ENCODE measurements at regions not wholly inside any gene's neighbourhood (a gene's known extent, or its start where the extent isn't known, plus 50 kb on each side); places are given as distances from the start of the nearest gene placed in this dataset.
"Not testable (repeated sequence)": the region's sequence is repeated elsewhere in the genome, so short reads cannot be mapped to it uniquely, and the experiment has no call there.

- TF ChIP-seq CTCF (IDR thresholded peaks at IDR 0.05; ENCODE audit: low read depth, low read length), result no peak
- H3K27ac ChIP-seq (ENCODE audit: low read depth, low read length), result no peak overlapping the region
- ChIA-PET CTCF (no interaction called here), POLR2A (no interaction called here)
- no peaks in the 10 kb centered on the region for H3K27me3 ChIP-seq (ENCODE audit: control insufficient read depth, insufficient read depth, low read length)
- no peak for DNase-seq (ENCODE audit: low read depth, low spot score)
- no peak overlapping the region for H3K4me3 ChIP-seq (ENCODE audit: low read depth, low read length)
- no peaks in the 10 kb centered on the region for H3K9me3 ChIP-seq (ENCODE audit: control insufficient read depth, insufficient read depth, low read length)
Measured at GRCh38 chr1:119250299-119250698, 109.8 kb upstream of the WARS2 start.

- ChIA-PET POLR2A (no interaction called here), CTCF (no interaction called here)
- H3K27ac ChIP-seq (ENCODE audit: low read depth, low read length), result no peak overlapping the region
- no peak overlapping the region for H3K4me3 ChIP-seq (ENCODE audit: low read depth, low read length)
- no peaks in the 10 kb centered on the region for H3K27me3 ChIP-seq (ENCODE audit: control insufficient read depth, insufficient read depth, low read length)
- TF ChIP-seq CTCF (IDR thresholded peaks at IDR 0.05; ENCODE audit: low read depth, low read length), result no peak
- DNase-seq (ENCODE audit: low read depth, low spot score), result no peak
- no peaks in the 10 kb centered on the region for H3K9me3 ChIP-seq (ENCODE audit: control insufficient read depth, insufficient read depth, low read length)
Measured at GRCh38 chr1:119251751-119252150, 111.3 kb upstream of the WARS2 start.

DNA sequence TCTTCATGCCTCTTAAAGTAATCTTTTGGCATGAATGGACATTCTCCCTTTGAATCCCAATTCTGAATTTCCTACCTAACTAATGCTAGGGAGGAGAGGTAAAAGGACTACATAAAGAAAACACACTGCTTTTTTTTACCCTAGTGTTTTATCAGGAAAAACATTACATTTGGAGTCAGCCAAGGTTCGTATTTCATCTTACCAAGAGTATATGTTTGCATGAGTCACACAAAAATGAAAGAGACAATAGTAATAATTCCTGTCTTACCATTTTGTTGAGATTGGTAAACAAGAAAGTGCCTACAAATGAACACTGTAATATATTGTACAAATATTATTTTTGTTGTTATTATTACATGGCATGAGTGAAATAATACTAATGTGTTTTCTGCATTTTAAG lies 112.9 kb upstream of the WARS2 start:
- Histone ChIP-seq H3K27ac (ENCODE audit: low read depth, low read length) (no peak overlapping the region), H3K4me3 (ENCODE audit: low read depth, low read length) (no peak overlapping the region), H3K9me3 (ENCODE audit: control insufficient read depth, insufficient read depth, low read length) (no peaks in the 10 kb centered on the region), H3K27me3 (ENCODE audit: control insufficient read depth, insufficient read depth, low read length) (no peaks in the 10 kb centered on the region)
- DNase-seq (ENCODE audit: low read depth, low spot score), result no peak
- ChIA-PET POLR2A (no interaction called here), CTCF (no interaction called here)
- TF ChIP-seq CTCF (IDR thresholded peaks at IDR 0.05; ENCODE audit: low read depth, low read length), result no peak

DNA sequence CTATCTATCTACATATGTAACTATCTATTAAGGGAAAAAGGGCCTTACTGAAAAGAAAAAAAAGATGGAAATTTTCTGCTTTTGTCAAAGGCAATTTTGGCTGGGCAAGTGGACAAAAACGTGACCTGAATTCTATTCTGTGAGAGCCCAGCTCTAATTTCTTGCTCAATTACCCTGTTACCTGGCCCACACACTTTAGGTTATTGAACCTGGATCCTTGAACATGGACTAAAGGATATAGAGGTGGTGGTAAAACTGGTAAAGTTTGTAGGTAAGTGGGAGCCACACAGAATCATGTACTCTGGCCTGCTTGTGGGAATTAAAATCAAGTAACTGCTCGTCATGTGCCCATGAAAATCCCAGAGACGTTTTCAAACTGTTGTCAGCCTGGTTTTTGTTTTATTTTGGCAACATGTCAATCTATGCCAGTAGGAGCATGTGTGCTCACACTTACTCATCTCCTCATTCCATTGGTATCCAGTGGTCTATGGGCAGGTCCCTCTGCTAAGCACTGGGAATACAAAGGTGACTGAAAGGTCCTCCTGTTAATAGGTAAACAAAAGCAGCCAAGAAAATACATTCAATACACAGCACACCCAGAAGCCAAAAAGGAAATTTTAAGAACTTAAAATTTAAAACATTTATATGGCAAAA lies 113.7 kb upstream of the WARS2 start:
- Histone ChIP-seq H3K9me3 (ENCODE audit: control insufficient read depth, insufficient read depth, low read length) (no peaks in the 10 kb centered on the region), H3K27ac (ENCODE audit: low read depth, low read length) (no peak overlapping the region), H3K4me3 (ENCODE audit: low read depth, low read length) (no peak overlapping the region), H3K27me3 (ENCODE audit: control insufficient read depth, insufficient read depth, low read length) (no peaks in the 10 kb centered on the region)
- CTCF ChIA-PET, result no interaction called here
- TF ChIP-seq CTCF (IDR thresholded peaks at IDR 0.05; ENCODE audit: low read depth, low read length), result no peak
- POLR2A ChIA-PET, result no interaction called here
- DNase-seq (ENCODE audit: low read depth, low spot score), result no peak

GRCh38 chr1:119256089-119256488 lies 112.5 kb upstream of the HAO2 start:
- POLR2A ChIA-PET; DNase-seq (ENCODE audit: low read depth, low spot score); H3K27ac ChIP-seq (ENCODE audit: low read depth, low read length); CTCF ChIA-PET; H3K4me3 ChIP-seq (ENCODE audit: low read depth, low read length); H3K9me3 ChIP-seq (ENCODE audit: control insufficient read depth, insufficient read depth, low read length); H3K27me3 ChIP-seq (ENCODE audit: control insufficient read depth, insufficient read depth, low read length): not testable (repeated sequence)

DNA sequence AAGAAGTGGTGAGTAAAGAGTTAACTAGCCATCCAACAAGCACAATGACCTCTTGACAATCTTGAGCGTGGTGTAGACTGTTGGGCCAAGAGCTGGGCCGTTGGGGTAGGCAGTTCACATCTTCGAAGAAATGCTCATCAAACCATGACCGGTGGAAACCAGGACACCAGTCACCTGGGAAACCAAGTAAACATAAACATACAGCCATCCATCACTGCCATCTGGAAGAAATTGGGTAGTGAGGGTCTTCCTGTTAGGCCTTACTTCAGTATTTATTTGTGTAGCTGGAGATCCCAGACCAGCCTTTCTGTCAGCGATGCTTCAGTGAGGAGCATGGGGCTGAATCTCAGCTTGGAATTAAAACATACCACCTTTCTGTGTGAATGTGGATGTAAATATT lies 108.1 kb upstream of the HAO2 start:
- TF ChIP-seq CTCF (IDR thresholded peaks at IDR 0.05; ENCODE audit: low read depth, low read length), result no peak
- no peak for DNase-seq (ENCODE audit: low read depth, low spot score)
- H3K27ac ChIP-seq (ENCODE audit: low read depth, low read length), result no peak overlapping the region
- H3K9me3 ChIP-seq (ENCODE audit: control insufficient read depth, insufficient read depth, low read length), result no peaks in the 10 kb centered on the region
- H3K27me3 ChIP-seq (ENCODE audit: control insufficient read depth, insufficient read depth, low read length), result peaks cover 3% of the 10 kb centered on the region
- ChIA-PET POLR2A (no interaction called here), CTCF (interaction anchor here (1.4 kb wide), 1 partner anchor 14 kb away, joined by 5 read pairs; no protein-coding TSS in a partner anchor)
- no peak overlapping the region for H3K4me3 ChIP-seq (ENCODE audit: low read depth, low read length)
